HepG2 (cell line): ENCODE measurements at regions not wholly inside any gene's neighbourhood (a gene's known extent, or its start where the extent isn't known, plus 50 kb on each side); places are given as distances from the start of the nearest gene placed in this dataset.

Experiments used
- ATAC-seq: fragments of 200-7000 bp; cut with Tn5 transposase; 3 replicates; pipeline ENCODE4 v1.9.1; 2020; ENCODE audit warnings: mild to moderate bottlenecking, moderate library complexity
- BruUV-seq: library from RNA; stranded (reverse); fragments of 400-500 nt; replicated peaks from 2 replicates; lab custom pipeline; 2021; lab: Mats Ljungman, UMichigan
- CTCF ChIA-PET: fragments of 300-600 bp; formaldehyde crosslinking; extraction: SDS; loops from one replicate; lab custom pipeline; 2021; ENCODE audit warnings: low total read pairs, inconsistent platforms, low intra/inter-chr PET ratio; lab: Yijun Ruan, JAX
- POLR2A ChIA-PET: fragments of 350-600 bp; sonication (Branson Sonifier 250); formaldehyde crosslinking; loops from one replicate; lab custom pipeline; 2020; ENCODE audit warnings: antibody characterized with exemption, inconsistent platforms; lab: Yijun Ruan, JAX
- DNase-seq: peaks from one replicate; pipeline ENCODE4 v3.0.0-alpha.2; 2015; ENCODE audit warnings: low spot score
- FAIRE-seq: peaks from 3 replicates; lab custom pipeline; 2011; peaks lifted over from hg19 to GRCh38; lab: Jason Lieb, UNC
- H2AFZ ChIP-seq: one replicate; pipeline ENCODE4 v1.6.1; 2011; ENCODE audit warnings: low read length, inconsistent platforms
- H3K27ac ChIP-seq: fragments of 300-600 bp; 3 replicates; pipeline ENCODE4 v1.8.0; 2011; ENCODE audit warnings: mixed run types, mild to moderate bottlenecking, mixed read lengths, low read length, inconsistent platforms; ENCODE audit not compliant: insufficient read depth; ENCODE audit errors: extremely low read length
- H3K27me3 ChIP-seq, 2 experiments: fragments of 200-600 bp in 1 of 2; 2 replicates in 1 of 2; 3 replicates in 1 of 2; pipeline versions ENCODE4 v1.6.0 to v1.8.0; 2011; ENCODE audit warnings: low read length in 2 of 2, mild to moderate bottlenecking in 2 of 2, moderate library complexity in 2 of 2, inconsistent platforms in 1 of 2; ENCODE audit not compliant: insufficient read depth in 2 of 2, control insufficient read depth in 1 of 2
- H3K36me3 ChIP-seq, 2 experiments: fragments of 200-600 bp in 1 of 2; replicated peaks in 1 of 2; 2 replicates in 1 of 2; 3 replicates in 1 of 2; pipeline versions ENCODE4 v1.5.1 to v1.8.0; 2011; ENCODE audit warnings: low read length in 2 of 2, inconsistent platforms in 1 of 2; ENCODE audit not compliant: insufficient read depth in 2 of 2, control insufficient read depth in 1 of 2
- H3K4me1 ChIP-seq: 2 replicates; pipeline ENCODE4 v1.5.1; 2012; ENCODE audit warnings: low read length, inconsistent platforms; ENCODE audit not compliant: insufficient read depth
- H3K4me2 ChIP-seq: 2 replicates; pipeline ENCODE4 v1.6.0; 2011; ENCODE audit warnings: low read depth, low read length, inconsistent platforms
- H3K4me3 ChIP-seq, 3 experiments: fragments of 200-600 bp in 1 of 3; sonication (generic), shearing (Covaris generic) in 1 of 3; replicated peaks in 1 of 3; 2 replicates each; pipeline ENCODE4 v1.5.1; 2011 to 2016; ENCODE audit warnings: low read length in 3 of 3, inconsistent platforms in 2 of 3, low read depth in 2 of 3, mild to moderate bottlenecking in 2 of 3, control low read depth in 1 of 3, mixed read lengths in 1 of 3; ENCODE audit not compliant: insufficient read depth in 1 of 3
- H3K79me2 ChIP-seq: one replicate; pipeline ENCODE4 v1.6.1; 2011; ENCODE audit warnings: low read length, inconsistent platforms; ENCODE audit not compliant: insufficient read depth
- H3K9ac ChIP-seq: 2 replicates; pipeline ENCODE4 v1.6.0; 2011; ENCODE audit warnings: mild to moderate bottlenecking, low read depth, low read length, inconsistent platforms; ENCODE audit not compliant: insufficient read depth
- H3K9me3 ChIP-seq: 2 replicates; pipeline ENCODE4 v1.5.1; 2012; ENCODE audit warnings: mild to moderate bottlenecking, low read length
- H4K20me1 ChIP-seq: 2 replicates; pipeline ENCODE4 v1.6.0; 2011; ENCODE audit warnings: inconsistent platforms, mild to moderate bottlenecking, low read length, moderate library complexity; ENCODE audit not compliant: insufficient read depth
- GATAD1 ChIP-seq: IDR thresholded peaks from 2 replicates; pipeline ENCODE4 v1.6.1; 2016; ENCODE audit warnings: missing genetic modification reagents, missing compliant biosample characterization
- HDAC1 ChIP-seq: sonication (generic); formaldehyde crosslinking; IDR thresholded peaks from 2 replicates; pipeline ENCODE4 v1.5.1; 2020; ENCODE audit warnings: mild to moderate bottlenecking, missing genetic modification reagents
- MEIS2 ChIP-seq: sonication (generic); formaldehyde crosslinking; IDR thresholded peaks from 2 replicates; pipeline ENCODE4 v1.9.0; 2021; ENCODE audit warnings: mild to moderate bottlenecking, missing genetic modification reagents
- NFIC ChIP-seq: IDR thresholded peaks from 2 replicates; pipeline ENCODE4 v1.6.1; 2012; ENCODE audit warnings: mild to moderate bottlenecking, low read length, inconsistent platforms
- NR0B2 ChIP-seq: sonication (generic); formaldehyde crosslinking; IDR thresholded peaks from 2 replicates; pipeline ENCODE4 v1.4.0; 2020; ENCODE audit warnings: mild to moderate bottlenecking, missing genetic modification reagents
- PHB2 ChIP-seq: fragments of 450-650 bp; IDR thresholded peaks from 2 replicates; pipeline ENCODE4 v1.6.1; 2018; ENCODE audit not compliant: partially characterized antibody
- SMC3 ChIP-seq: IDR thresholded peaks from 2 replicates; pipeline ENCODE4 v1.6.1; 2011; ENCODE audit warnings: low read length, improper control_type of control experiment
- ZNF792 ChIP-seq: IDR thresholded peaks from 2 replicates; pipeline ENCODE4 v1.6.1; 2016
- ZNF841 ChIP-seq: sonication (generic); formaldehyde crosslinking; IDR thresholded peaks from 2 replicates; pipeline ENCODE4 v1.8.1; 2023; ENCODE audit warnings: missing genetic modification reagents, borderline replicate concordance
- ZSCAN5A ChIP-seq: sonication (generic); formaldehyde crosslinking; IDR thresholded peaks from 2 replicates; pipeline ENCODE4 v1.8.0; 2022; ENCODE audit warnings: mild to moderate bottlenecking, missing genetic modification reagents, borderline replicate concordance
- WGBS: methylation state at CpG from one replicate; pipeline ENCODE4 v1.1.6; 2017; ENCODE audit warnings: low lambda C conversion rate; 5-methylcytosine and 5-hydroxymethylcytosine counted together
- in situ Hi-C: cut with HindIII; loops from 2 replicates; pipeline ENCODE4 v1.10.0; 2017; ENCODE audit warnings: low pct_unique_long_range_greater_than_20kb; ENCODE audit not compliant: extremely low pct_ligation_motif_present
- intact Hi-C: fragments of 100-400 bp; cut with micrococcal nuclease; formaldehyde crosslinking; loops from one replicate; pipeline ENCODE4 v1.10.0; 2022; ENCODE audit not compliant: unreplicated experiment
- TF ChIP-seq, protein P1 (sequence below), 2 experiments: sonication (generic) in 1 of 2; formaldehyde crosslinking in 1 of 2; IDR thresholded peaks; 2 replicates each; pipeline versions ENCODE4 v1.4.0 to v1.6.1; 2016 to 2020; ENCODE audit warnings: borderline replicate concordance in 1 of 2, low read depth in 1 of 2, mild to moderate bottlenecking in 1 of 2, missing genetic modification reagents in 1 of 2

DNA sequence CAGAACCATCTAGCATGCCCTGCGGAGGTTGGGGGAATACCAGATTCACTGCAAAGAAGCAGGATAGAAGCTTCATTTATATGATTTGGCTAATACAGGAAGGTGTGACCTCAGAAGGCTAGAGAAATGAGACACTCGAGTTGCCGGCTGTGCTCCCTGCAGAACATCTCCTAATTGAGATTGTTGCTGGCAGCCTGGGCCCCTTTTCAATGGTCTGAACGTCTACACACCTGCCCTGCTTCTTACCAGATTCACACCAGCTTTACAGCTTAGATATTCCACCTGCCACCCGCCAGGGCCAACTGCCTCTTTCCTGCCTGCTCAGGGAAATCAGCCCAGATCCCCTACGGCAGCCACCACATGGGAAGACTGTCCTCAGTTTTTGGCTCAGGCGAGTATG lies 475.3 kb upstream of the AUTS2 start:
- Histone ChIP-seq H3K4me3 (no peak overlapping the region), H3K27me3 (no peaks in the 10 kb centered on the region), H3K4me2 (no peak overlapping the region), H3K79me2 (no peaks in the 10 kb centered on the region), H3K9me3 (peaks cover 6% of the 10 kb centered on the region; the same call in 1 of the 2 replicates), H3K9ac (no peak overlapping the region), H3K4me1 (no peaks in the 10 kb centered on the region), H3K36me3 (no peaks in the 10 kb centered on the region), H4K20me1 (no peaks in the 10 kb centered on the region), H3K27ac (no peak overlapping the region), H2AFZ (no peak overlapping the region)
- no TSS peak for BruUV-seq
- DNase-seq (no peak), FAIRE-seq (no peak), ATAC-seq (no peak)
- 22% methylated on average over 7 of the region's 7 CpGs for WGBS
- TF ChIP-seq PHB2 (no peak), NFIC (no peak), SMC3 (no peak), ZSCAN5A (CRISPR knock-in tag) (no peak), NR0B2 (CRISPR knock-in tag) (no peak), ZNF841 (no peak), GATAD1 (CRISPR knock-in tag) (no peak), ZNF792 (CRISPR knock-in tag) (no peak), HDAC1 (CRISPR knock-in tag) (no peak), MEIS2 (CRISPR knock-in tag) (no peak)
- TF ChIP-seq, protein P1, sequence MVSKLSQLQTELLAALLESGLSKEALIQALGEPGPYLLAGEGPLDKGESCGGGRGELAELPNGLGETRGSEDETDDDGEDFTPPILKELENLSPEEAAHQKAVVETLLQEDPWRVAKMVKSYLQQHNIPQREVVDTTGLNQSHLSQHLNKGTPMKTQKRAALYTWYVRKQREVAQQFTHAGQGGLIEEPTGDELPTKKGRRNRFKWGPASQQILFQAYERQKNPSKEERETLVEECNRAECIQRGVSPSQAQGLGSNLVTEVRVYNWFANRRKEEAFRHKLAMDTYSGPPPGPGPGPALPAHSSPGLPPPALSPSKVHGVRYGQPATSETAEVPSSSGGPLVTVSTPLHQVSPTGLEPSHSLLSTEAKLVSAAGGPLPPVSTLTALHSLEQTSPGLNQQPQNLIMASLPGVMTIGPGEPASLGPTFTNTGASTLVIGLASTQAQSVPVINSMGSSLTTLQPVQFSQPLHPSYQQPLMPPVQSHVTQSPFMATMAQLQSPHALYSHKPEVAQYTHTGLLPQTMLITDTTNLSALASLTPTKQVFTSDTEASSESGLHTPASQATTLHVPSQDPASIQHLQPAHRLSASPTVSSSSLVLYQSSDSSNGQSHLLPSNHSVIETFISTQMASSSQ (IDR thresholded peaks at IDR 0.05; ENCODE audit: low read depth) = no peak
- TF ChIP-seq, protein P1 (CRISPR knock-in tag; IDR thresholded peaks at IDR 0.05; ENCODE audit: borderline replicate concordance) = no peak
- intact Hi-C loops (no loop called here), in situ Hi-C loops (no loop called here)
- ChIA-PET CTCF (no interaction called here), POLR2A (no interaction called here)
